ENCODE measurements at regions not wholly inside any gene's neighbourhood (a gene's known extent, or its start where the extent isn't known, plus 50 kb on each side); places are given as distances from the start of the nearest gene placed in this dataset.

DNA sequence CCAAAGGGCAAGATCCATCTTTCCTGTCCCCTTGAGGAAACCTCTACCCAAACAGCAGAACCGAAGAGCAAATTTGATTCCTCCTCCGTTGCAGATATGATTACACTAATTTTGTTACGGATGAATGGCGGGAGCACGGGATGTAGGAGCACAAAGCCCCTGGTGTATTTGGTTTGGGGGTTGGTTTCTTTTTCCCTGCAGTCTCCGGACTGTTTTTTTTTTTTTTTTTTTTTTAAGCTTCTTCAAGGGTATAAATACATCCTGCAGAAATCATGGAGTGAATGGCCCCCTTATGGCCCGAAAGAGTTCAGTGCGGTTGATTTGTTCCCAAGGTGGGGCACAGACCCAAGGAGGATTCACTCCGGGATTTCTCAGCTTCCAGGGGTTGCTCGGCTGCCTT, 135.3 kb upstream of the SH3BP4 start:
- TF ChIP-seq POLR2A (IDR thresholded peaks at IDR 0.05; ENCODE audit: low read depth), result no peak
- TF ChIP-seq, protein P1, sequence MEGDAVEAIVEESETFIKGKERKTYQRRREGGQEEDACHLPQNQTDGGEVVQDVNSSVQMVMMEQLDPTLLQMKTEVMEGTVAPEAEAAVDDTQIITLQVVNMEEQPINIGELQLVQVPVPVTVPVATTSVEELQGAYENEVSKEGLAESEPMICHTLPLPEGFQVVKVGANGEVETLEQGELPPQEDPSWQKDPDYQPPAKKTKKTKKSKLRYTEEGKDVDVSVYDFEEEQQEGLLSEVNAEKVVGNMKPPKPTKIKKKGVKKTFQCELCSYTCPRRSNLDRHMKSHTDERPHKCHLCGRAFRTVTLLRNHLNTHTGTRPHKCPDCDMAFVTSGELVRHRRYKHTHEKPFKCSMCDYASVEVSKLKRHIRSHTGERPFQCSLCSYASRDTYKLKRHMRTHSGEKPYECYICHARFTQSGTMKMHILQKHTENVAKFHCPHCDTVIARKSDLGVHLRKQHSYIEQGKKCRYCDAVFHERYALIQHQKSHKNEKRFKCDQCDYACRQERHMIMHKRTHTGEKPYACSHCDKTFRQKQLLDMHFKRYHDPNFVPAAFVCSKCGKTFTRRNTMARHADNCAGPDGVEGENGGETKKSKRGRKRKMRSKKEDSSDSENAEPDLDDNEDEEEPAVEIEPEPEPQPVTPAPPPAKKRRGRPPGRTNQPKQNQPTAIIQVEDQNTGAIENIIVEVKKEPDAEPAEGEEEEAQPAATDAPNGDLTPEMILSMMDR (IDR thresholded peaks at IDR 0.05), result no peak
- TF ChIP-seq EP300 (IDR thresholded peaks at IDR 0.05), result no peak
- TF ChIP-seq POLR2AphosphoS5 (IDR thresholded peaks at IDR 0.05), result no peak

Data from esophagus muscularis mucosa (tissue), 4 donors.